K562 (cell line): ENCODE measurements at regions not wholly inside any gene's neighbourhood (a gene's known extent, or its start where the extent isn't known, plus 50 kb on each side); places are given as distances from the start of the nearest gene placed in this dataset.

Experiments used
- ATAC-seq: fragments of 200-7000 bp; cut with Tn5 transposase; 3 replicates; pipeline ENCODE4 v1.9.1; 2020; ENCODE audit warnings: moderate library complexity
- BruUV-seq: library from RNA; stranded (reverse); fragments of 400-500 nt; replicated peaks from 2 replicates; lab custom pipeline; 2021; lab: Mats Ljungman, UMichigan
- CTCF ChIA-PET: fragments of 300-600 bp; formaldehyde crosslinking; extraction: SDS; loops from one replicate; lab custom pipeline; 2021; ENCODE audit warnings: low intra/inter-chr PET ratio; lab: Yijun Ruan, JAX
- POLR2A ChIA-PET: fragments of 300-600, 350-650 bp; sonication (Branson Sonifier 250); formaldehyde crosslinking; extraction: SDS; loops from one replicate; lab custom pipeline; 2021; ENCODE audit warnings: antibody characterized with exemption, inconsistent platforms; lab: Yijun Ruan, JAX
- DNase-seq, 4 experiments: peaks; one replicate each; pipeline versions ENCODE4 v3.0.0 to v3.0.0-alpha.2; 2011 to 2018; ENCODE audit warnings: low spot score in 3 of 4, mixed read lengths in 3 of 4; ENCODE audit errors: extremely low read depth in 1 of 4
- FAIRE-seq: peaks from 2 replicates; lab custom pipeline; 2011; peaks lifted over from hg19 to GRCh38; lab: Jason Lieb, UNC
- H2AFZ ChIP-seq: 2 replicates; pipeline ENCODE4 v1.6.0; 2011; ENCODE audit warnings: low read depth, low read length, control low read depth, inconsistent platforms
- H3K27ac ChIP-seq: fragments of 200-600 bp; 3 replicates; pipeline ENCODE4 v1.8.0; 2011; ENCODE audit warnings: low read depth, mild to moderate bottlenecking, control low read depth, inconsistent platforms, low read length, moderate library complexity, mixed read lengths; ENCODE audit errors: extremely low read depth
- H3K27me3 ChIP-seq, 2 experiments: fragments of 300-600 bp in 1 of 2; 2 replicates in 1 of 2; 3 replicates in 1 of 2; pipeline versions ENCODE4 v1.6.0 to v1.8.0; 2011; ENCODE audit warnings: inconsistent platforms in 2 of 2, low read length in 2 of 2, mild to moderate bottlenecking in 1 of 2, mixed read lengths in 1 of 2, moderate library complexity in 1 of 2; ENCODE audit not compliant: control insufficient read depth in 2 of 2, insufficient read depth in 2 of 2
- H3K36me3 ChIP-seq: fragments of 300-600 bp; 3 replicates; pipeline ENCODE4 v1.8.0; 2011; ENCODE audit warnings: mild to moderate bottlenecking, low read length, inconsistent platforms; ENCODE audit not compliant: control insufficient read depth, insufficient read depth
- H3K4me1 ChIP-seq, 2 experiments: fragments of 200-600 bp in 1 of 2; replicated peaks in 1 of 2; 2 replicates in 1 of 2; 3 replicates in 1 of 2; pipeline versions ENCODE4 v1.5.1 to v1.8.0; 2011; ENCODE audit warnings: inconsistent platforms in 2 of 2, low read length in 2 of 2, mild to moderate bottlenecking in 1 of 2, mixed read lengths in 1 of 2, moderate library complexity in 1 of 2; ENCODE audit not compliant: control insufficient read depth in 2 of 2, insufficient read depth in 2 of 2
- H3K4me2 ChIP-seq: 2 replicates; pipeline ENCODE4 v1.6.1; 2011; ENCODE audit warnings: low read length, control low read depth, inconsistent platforms, mixed read lengths; ENCODE audit not compliant: insufficient read depth
- H3K4me3 ChIP-seq: fragments of 200-600 bp; sonication (generic), shearing (Covaris generic); 2 replicates; pipeline ENCODE4 v1.5.1; 2016; ENCODE audit warnings: control low read depth, inconsistent platforms
- H3K79me2 ChIP-seq: fragments of 200-600 bp; 3 replicates; pipeline ENCODE4 v1.8.0; 2011; ENCODE audit warnings: low read length, inconsistent platforms; ENCODE audit not compliant: control insufficient read depth, insufficient read depth
- H3K9ac ChIP-seq, 2 experiments: 2 replicates each; pipeline versions ENCODE4 v1.6.0 to v1.6.1; 2011; ENCODE audit warnings: low read depth in 2 of 2, low read length in 2 of 2, control low read depth in 1 of 2, inconsistent platforms in 1 of 2, mild to moderate bottlenecking in 1 of 2, mixed read lengths in 1 of 2; ENCODE audit not compliant: insufficient read depth in 1 of 2
- H3K9me1 ChIP-seq: one replicate; pipeline ENCODE4 v1.6.0; 2011; ENCODE audit warnings: inconsistent platforms, mild to moderate bottlenecking, low read length, moderate library complexity; ENCODE audit not compliant: control insufficient read depth, insufficient read depth
- H3K9me3 ChIP-seq: replicated peaks from 2 replicates; pipeline ENCODE4 v1.5.1; 2011; ENCODE audit warnings: low read depth, low read length, inconsistent platforms; ENCODE audit not compliant: control insufficient read depth, insufficient read depth
- H4K20me1 ChIP-seq: replicated peaks from 2 replicates; pipeline ENCODE4 v1.6.1; 2011; ENCODE audit warnings: low read length, inconsistent platforms, mixed read lengths; ENCODE audit not compliant: control insufficient read depth, insufficient read depth
- ASH1L ChIP-seq: fragments of 450-650 bp; IDR thresholded peaks from 2 replicates; pipeline ENCODE4 v1.6.1; 2018; ENCODE audit warnings: borderline replicate concordance, mild to moderate bottlenecking, low read depth; ENCODE audit not compliant: partially characterized antibody
- ATF1 ChIP-seq, 2 experiments: fragments of 450-650 bp in 1 of 2; IDR thresholded peaks; 2 replicates each; pipeline ENCODE4 v1.6.1; 2016; ENCODE audit warnings: missing compliant biosample characterization in 1 of 2, missing genetic modification characterization in 1 of 2
- CHD4 ChIP-seq: fragments of 200-600 bp; sonication (generic); IDR thresholded peaks from 3 replicates; pipeline ENCODE4 v1.6.1; 2012; ENCODE audit warnings: low read depth, mild to moderate bottlenecking, mixed read lengths, low read length, inconsistent platforms; ENCODE audit not compliant: insufficient read depth, insufficient replicate concordance, poor library complexity, severe bottlenecking
- CXXC5 ChIP-seq: fragments of 250-450 bp; sonication (Bioruptor Pico); IDR thresholded peaks from 2 replicates; pipeline ENCODE4 v1.8.0; 2022; ENCODE audit warnings: inconsistent platforms, mild to moderate bottlenecking, moderate library complexity
- ELF1 ChIP-seq: fragments of 200-800 bp; sonication (Bioruptor generic); IDR thresholded peaks from 2 replicates; pipeline ENCODE4 v1.6.1; 2016; ENCODE audit warnings: missing genetic modification characterization, missing compliant biosample characterization
- EWSR1 ChIP-seq: fragments of 450-650 bp; IDR thresholded peaks from 2 replicates; pipeline ENCODE4 v1.6.1; 2018; ENCODE audit warnings: borderline replicate concordance, mild to moderate bottlenecking, low read depth, moderate library complexity; ENCODE audit not compliant: partially characterized antibody
- HDAC2 ChIP-seq: fragments of 450-650 bp; IDR thresholded peaks from 2 replicates; pipeline ENCODE4 v1.6.1; 2016; ENCODE audit warnings: mild to moderate bottlenecking
- IRF1 ChIP-seq: sonication (generic); formaldehyde crosslinking; IDR thresholded peaks from 2 replicates; pipeline ENCODE4 v1.8.0; 2022; ENCODE audit warnings: missing genetic modification reagents, mild to moderate bottlenecking, borderline replicate concordance
- NCOA4 ChIP-seq: fragments of 450-650 bp; IDR thresholded peaks from 2 replicates; pipeline ENCODE4 v1.6.1; 2018; ENCODE audit warnings: mild to moderate bottlenecking; ENCODE audit not compliant: partially characterized antibody
- TGIF2 ChIP-seq: sonication (generic); formaldehyde crosslinking; IDR thresholded peaks from 2 replicates; pipeline ENCODE4 v1.8.1; 2022; ENCODE audit warnings: mild to moderate bottlenecking, missing genetic modification reagents, moderate library complexity
- ZC3H11A ChIP-seq: IDR thresholded peaks from 2 replicates; pipeline ENCODE4 v1.6.1; 2012; ENCODE audit warnings: low read depth, low read length, improper control_type of control experiment
- ZKSCAN3 ChIP-seq: fragments of 250-450 bp; sonication (Bioruptor Pico); IDR thresholded peaks from 2 replicates; pipeline ENCODE4 v1.4.0; 2020
- ZNF324 ChIP-seq: fragments of 250-450 bp; sonication (Bioruptor Pico); IDR thresholded peaks from 2 replicates; pipeline ENCODE4 v1.4.0; 2020; ENCODE audit warnings: mild to moderate bottlenecking
- ZNF717 ChIP-seq: fragments of 250-450 bp; sonication (Bioruptor Pico); IDR thresholded peaks from 2 replicates; pipeline ENCODE4 v1.5.0; 2021
- WGBS: fragments of 100-300 bp; shearing (Covaris generic); methylation state at CpG from one replicate; pipeline ENCODE4 v1.1.6; 2016; ENCODE audit warnings: low coverage, mixed read lengths; ENCODE audit not compliant: insufficient coverage; ENCODE audit errors: missing lambda C conversion rate; 5-methylcytosine and 5-hydroxymethylcytosine counted together
- in situ Hi-C: fragments of 300-500 bp; cut with MboI; formaldehyde crosslinking; loops from 4 replicates; pipeline ENCODE4 v1.15.0; 2018; ENCODE audit warnings: inconsistent platforms, mixed read lengths
- intact Hi-C: fragments of 100-400 bp; cut with micrococcal nuclease; formaldehyde crosslinking; loops from 2 replicates; pipeline ENCODE4 v1.14.2; 2022
- TF ChIP-seq, protein P1 (sequence below): sonication (generic); formaldehyde crosslinking; IDR thresholded peaks from 2 replicates; pipeline ENCODE4 v1.8.1; 2023; ENCODE audit warnings: mild to moderate bottlenecking, missing genetic modification reagents
- TF ChIP-seq, protein P2 (sequence below), 2 experiments: IDR thresholded peaks in 1 of 2; conservative IDR thresholded peaks in 1 of 2; 2 replicates each; pipeline ENCODE4 v1.6.1; 2016; ENCODE audit warnings: low read depth in 2 of 2, mild to moderate bottlenecking in 1 of 2, missing compliant biosample characterization in 1 of 2, missing genetic modification characterization in 1 of 2, moderate library complexity in 1 of 2

- no peak for TF ChIP-seq ATF1 (CRISPR knock-in tag; IDR thresholded peaks at IDR 0.05)
- no peak for TF ChIP-seq ATF1 (tag; IDR thresholded peaks at IDR 0.05)
- TF ChIP-seq, protein P1, sequence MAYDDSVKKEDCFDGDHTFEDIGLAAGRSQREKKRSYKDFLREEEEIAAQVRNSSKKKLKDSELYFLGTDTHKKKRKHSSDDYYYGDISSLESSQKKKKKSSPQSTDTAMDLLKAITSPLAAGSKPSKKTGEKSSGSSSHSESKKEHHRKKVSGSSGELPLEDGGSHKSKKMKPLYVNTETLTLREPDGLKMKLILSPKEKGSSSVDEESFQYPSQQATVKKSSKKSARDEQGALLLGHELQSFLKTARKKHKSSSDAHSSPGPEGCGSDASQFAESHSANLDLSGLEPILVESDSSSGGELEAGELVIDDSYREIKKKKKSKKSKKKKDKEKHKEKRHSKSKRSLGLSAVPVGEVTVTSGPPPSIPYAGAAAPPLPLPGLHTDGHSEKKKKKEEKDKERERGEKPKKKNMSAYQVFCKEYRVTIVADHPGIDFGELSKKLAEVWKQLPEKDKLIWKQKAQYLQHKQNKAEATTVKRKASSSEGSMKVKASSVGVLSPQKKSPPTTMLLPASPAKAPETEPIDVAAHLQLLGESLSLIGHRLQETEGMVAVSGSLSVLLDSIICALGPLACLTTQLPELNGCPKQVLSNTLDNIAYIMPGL (CRISPR knock-in tag) = no peak
- no peak for TF ChIP-seq ELF1
- no peak for TF ChIP-seq NCOA4
- TF ChIP-seq, all 486 proteins: peak for 0
Measured at GRCh38 chr1:183711741-183712361, 58.7 kb upstream of the APOBEC4 start (continued).

DNA sequence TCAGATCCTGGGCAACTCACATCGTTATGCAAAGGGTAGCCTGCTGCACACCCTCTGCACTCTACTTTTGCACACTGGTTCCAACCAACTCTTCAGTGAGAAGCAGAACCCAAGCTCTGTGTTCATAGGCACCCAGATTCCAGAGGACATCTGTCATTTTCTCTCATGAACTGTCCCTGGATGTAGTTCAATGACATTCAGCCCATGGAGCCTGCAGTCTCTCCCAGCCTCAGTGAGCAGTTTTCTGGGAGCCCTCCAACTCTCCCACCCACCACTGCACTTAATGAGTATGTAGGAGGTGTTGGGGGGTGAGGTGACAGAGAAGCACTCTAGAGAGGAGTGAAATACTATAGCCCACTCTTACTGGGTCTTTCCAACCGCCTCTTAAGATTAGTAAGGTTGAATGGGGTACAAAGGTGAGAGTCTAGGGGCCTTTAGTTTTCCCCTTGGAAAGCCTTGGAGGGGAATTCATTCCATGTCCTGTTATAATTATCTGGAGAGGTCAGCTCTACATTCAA, 58.1 kb upstream of the APOBEC4 start:
- Histone ChIP-seq H3K79me2 (no peaks in the 10 kb centered on the region), H4K20me1 (no peaks in the 10 kb centered on the region), H3K27ac (no peak overlapping the region), H2AFZ (no peak overlapping the region), H3K4me2 (no peak overlapping the region), H3K36me3 (no peaks in the 10 kb centered on the region), H3K27me3 (peaks cover 4 to 19% of the 10 kb centered on the region in 2 experiments; a peak in 2 of 5 replicates), H3K9ac (no peak overlapping the region), H3K9me1 (no peaks in the 10 kb centered on the region), H3K4me1 (no peaks in the 10 kb centered on the region), H3K4me3 (no peak overlapping the region), H3K9me3 (no peaks in the 10 kb centered on the region)
- intact Hi-C loops = no loop called here
- ChIA-PET POLR2A (no interaction called here), CTCF (no interaction called here)
- WGBS = 5% methylated on average over 2 of the region's 2 CpGs
- no TSS peak for BruUV-seq
- in situ Hi-C loops = no loop called here
- ATAC-seq = no peak
- no peak for DNase-seq
- FAIRE-seq = no peak
- TF ChIP-seq HDAC2 (no peak), CXXC5 (CRISPR knock-in tag) (no peak), ZC3H11A (no peak), IRF1 (CRISPR knock-in tag) (no peak), EWSR1 (no peak), ZNF717 (CRISPR knock-in tag) (no peak), ZNF324 (CRISPR knock-in tag) (no peak), ASH1L (no peak), TGIF2 (CRISPR knock-in tag) (no peak), ZKSCAN3 (CRISPR knock-in tag) (no peak), CHD4 (no peak)
- TF ChIP-seq, protein P2, sequence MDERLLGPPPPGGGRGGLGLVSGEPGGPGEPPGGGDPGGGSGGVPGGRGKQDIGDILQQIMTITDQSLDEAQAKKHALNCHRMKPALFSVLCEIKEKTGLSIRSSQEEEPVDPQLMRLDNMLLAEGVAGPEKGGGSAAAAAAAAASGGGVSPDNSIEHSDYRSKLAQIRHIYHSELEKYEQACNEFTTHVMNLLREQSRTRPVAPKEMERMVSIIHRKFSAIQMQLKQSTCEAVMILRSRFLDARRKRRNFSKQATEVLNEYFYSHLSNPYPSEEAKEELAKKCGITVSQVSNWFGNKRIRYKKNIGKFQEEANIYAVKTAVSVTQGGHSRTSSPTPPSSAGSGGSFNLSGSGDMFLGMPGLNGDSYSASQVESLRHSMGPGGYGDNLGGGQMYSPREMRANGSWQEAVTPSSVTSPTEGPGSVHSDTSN (CRISPR knock-in tag; IDR thresholded peaks at IDR 0.05; ENCODE audit: low read depth) = no peak
- TF ChIP-seq, protein P2 (tag; conservative IDR thresholded peaks at IDR 0.05; ENCODE audit: low read depth) = no peak
